SHP77 (cell line): ENCODE measurements at regions not wholly inside any gene's neighbourhood (a gene's known extent, or its start where the extent isn't known, plus 50 kb on each side); places are given as distances from the start of the nearest gene placed in this dataset.
"Not testable (repeated sequence)": the region's sequence is repeated elsewhere in the genome, so short reads cannot be mapped to it uniquely, and the experiment has no call there.

ENCODE experiments used
- DNase-seq, 2 experiments: peaks; one replicate each; lab custom pipeline; 2025; lab: John Stamatoyannopoulos, UW

DNA sequence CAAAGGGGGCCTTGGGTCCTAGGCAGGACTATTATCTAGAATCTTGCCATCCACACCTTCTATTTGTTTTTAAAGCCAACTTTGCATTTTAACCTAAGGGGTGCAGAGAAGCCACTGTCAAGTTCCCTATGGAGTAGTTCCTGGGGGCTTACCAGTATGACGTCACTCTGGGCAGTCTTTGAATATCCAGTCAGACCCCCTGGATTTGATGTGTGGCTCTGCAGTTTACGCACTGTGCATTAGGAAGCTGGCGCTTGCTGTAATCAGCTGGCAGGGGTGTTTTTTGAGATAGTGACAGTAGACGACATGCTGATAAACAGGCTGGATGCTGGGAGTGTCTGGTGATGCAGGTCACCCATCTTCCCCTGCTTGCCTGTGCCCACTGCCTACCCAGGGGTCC lies 892.7 kb upstream of the ZNF722 start:
- DNase-seq = no peak

DNA sequence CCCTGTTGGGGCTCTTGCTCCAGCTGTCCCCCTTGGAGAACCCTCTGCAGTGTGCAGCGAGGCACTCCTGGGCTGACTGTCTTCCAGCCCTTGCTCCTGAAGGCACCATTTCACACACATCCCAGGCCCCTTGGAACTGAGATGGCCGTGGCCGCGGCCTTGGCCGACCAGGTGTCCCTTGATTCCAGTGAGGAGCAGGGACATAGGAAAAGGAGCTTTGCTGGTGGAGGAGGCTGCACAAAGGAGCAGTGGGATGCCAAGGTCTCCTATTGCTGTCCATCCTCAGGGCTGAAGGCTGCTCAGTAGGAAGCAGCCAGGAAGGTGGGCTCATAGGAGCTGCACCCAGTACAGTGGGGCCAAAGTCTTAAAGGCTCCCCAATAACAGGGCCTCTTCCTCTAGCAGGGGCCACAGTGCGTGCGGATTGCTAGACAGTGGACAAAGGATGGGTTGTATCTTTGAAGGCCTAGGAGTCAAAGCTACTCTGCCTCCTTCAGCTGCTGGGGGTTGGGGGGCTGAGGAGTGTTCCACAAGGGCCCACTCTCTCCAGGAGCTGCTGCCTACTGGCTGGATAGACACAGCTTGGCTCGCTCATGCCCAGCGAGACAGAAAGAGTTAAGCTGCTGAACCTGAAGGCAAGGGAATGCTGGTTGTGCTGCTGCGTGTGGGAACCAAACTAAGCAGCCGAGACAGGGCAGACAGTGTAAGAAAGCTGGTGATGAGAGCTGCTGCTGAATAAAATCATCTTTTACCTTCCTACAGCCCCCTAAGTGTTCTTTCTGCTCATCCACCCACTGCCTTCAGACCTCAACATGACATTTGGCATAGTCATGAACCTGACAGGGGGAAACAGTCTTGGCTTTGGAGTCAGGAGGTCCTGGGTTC lies 891.9 kb upstream of the ZNF722 start:
- no peak for DNase-seq

DNA sequence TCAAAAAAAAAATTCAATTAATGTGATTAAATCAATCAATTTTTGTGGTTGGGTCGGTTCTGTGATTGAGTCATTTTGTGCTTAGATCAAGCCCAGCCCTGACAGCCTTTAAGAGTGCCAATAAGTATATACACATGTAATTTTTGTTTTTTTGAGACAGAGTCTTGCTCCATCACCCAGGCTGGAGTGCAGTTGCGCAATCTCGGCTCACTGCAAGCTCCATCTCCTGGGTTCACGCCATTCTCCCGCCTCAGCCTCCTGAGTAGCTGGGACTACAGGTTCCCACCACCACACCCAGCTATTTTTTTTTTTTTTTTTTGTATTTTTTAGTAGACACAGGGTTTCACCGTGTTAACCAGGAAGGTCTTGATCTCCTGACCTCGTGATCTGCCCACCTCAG lies 887.1 kb upstream of the ZNF722 start:
- not testable (repeated sequence) for DNase-seq

DNA sequence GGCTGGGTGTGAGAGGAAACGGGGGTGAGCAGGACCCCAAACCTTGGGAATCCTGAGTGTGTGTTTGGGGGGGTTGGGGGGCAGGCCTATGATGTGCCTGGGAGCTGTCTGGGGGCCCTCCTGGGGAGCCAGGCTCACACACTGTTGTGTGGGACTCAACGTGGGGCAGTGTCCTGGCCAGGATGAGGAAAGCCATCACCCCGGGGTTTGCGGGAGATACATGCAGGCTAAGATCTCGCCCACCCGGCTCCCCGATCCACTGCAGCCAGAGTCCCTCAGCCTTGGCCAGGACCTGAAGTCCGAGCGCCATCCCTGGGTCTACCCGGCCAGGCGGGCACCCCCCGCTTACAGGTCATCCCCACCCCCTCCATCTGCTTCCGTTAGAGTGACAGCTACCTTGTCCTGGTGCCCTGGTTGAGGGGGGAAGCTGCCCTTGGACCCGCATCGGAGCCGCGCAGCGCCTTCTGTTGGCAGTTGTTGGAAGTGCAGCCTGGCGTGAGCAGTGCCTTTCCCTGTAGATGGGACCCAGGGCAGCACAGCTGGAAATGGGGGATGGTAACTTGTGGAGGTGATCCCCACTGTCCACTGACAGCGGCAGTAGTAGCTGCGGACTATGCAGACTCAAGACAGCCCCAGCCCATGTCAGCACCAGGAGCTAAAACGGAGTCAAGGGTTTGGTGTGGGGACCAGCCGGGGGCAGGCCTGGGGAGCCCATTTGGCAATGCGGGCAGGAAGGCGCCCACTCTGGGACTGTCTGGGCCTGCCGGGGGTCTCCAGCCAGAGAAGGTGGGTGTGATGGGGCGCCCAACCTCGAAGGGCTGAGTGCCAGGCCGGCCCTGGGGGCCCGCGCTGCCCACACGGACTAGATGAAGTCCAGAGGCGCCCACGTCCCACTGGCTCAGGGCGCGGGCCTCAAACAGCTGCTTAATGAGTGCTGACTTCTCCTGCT lies 885.6 kb upstream of the ZNF722 start:
- no peak for DNase-seq

DNA sequence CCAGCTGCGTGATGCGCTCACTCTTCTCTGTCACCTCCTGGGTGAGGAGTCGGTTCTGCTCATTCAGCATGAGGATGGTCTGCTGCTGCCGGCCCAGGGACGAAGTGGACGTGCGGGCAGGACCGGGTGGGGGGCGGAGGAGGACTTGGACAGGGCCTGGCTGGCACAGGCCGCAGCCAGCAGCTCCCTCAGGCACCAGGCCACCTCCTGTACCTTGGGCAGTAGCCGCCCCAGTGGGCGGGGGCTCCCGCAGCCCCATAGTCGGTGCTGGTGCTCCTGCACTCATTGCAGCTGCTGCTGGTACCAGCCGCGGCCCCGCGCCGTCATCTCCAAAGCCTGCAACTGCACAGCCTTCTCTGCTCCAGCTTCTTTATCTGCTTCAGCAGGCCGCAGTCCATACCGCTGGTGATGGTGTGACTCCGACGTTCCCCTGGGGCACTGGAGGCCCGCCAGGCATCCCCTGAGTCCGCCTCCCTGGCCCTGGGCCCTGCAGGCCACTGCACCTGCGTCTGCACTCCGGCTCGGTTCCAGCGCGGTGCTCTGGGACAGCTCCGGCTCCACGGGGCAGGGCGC lies 884.9 kb upstream of the ZNF722 start:
- no peak for DNase-seq

DNA sequence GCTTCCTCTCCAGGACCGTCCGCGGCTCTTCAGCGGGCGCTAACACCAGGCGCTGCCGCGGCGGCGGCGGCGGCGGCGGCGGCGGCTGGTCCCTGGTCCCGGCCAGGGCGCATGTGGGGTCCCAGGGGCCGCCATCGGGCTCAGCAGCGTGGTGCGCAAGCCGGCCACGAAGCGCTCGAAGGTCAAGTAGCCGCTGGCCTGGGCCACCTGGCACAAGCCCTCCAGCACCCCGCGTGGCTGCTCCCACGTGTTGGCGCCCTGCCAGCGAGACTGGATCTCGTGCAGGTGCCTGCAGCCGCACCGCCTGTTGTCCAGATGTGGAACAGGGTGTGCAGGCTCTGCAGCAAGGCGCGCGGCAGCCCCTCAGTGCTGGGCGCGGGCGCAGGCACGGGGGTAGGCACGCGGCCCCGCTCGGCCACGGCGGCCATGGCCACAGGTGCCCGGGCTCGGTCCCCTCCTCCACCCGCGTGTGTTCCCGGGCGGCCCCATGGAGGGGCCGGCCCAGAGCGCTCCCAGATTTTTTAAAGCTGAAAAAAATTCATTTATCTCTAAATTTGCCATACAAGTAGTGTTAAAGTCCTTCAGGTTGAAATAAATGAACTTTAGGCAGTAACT lies 884.2 kb upstream of the ZNF722 start:
- DNase-seq = no peak
